ENCODE measurements at regions not wholly inside any gene's neighbourhood (a gene's known extent, or its start where the extent isn't known, plus 50 kb on each side); places are given as distances from the start of the nearest gene placed in this dataset.
A peak's percentile ranks its signal among the peaks of the same experiment; 100 is the strongest.
"Not testable (repeated sequence)": the region's sequence is repeated elsewhere in the genome, so short reads cannot be mapped to it uniquely, and the experiment has no call there.

DNA sequence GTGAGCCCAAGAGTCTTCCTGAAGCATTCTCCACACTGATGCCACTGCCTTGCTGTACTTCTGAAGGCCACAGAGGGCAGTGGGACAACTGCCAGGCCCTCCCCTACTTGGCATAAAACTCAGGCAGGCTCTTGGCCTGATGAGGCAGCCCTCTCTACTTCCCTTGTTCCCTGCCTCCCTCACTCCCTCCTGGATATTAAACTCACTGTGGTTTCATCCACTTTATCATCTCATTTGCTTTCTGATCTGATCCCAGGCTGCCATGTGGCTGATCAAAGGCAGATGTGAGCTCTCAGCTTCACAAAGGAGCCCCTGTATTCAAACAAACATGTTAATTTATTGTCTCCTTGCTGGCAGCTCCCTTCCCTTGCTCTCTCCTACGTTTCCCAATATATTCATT lies 533.5 kb downstream of the IGSF11 start:
- DNase-seq: peak; percentile 83

DNA sequence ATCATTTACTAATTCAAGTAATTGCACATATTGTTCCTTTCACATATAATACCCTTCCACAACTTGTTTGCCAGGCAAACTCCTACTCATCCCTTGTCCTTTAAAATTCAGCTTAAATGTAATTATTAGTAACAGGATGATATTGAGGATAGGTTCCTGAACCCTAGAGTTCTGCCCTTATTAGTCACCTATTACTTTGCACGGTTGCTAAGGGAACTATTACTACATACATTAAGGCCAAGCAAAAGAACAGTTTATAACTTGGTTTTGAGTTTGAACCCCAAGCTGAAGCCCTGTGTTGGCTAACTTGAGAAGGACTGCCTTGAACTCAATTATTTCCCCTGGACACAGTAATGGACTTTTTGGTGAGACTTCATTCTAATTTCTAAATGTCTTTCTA lies 529.7 kb downstream of the IGSF11 start:
- DNase-seq: no peak

DNA sequence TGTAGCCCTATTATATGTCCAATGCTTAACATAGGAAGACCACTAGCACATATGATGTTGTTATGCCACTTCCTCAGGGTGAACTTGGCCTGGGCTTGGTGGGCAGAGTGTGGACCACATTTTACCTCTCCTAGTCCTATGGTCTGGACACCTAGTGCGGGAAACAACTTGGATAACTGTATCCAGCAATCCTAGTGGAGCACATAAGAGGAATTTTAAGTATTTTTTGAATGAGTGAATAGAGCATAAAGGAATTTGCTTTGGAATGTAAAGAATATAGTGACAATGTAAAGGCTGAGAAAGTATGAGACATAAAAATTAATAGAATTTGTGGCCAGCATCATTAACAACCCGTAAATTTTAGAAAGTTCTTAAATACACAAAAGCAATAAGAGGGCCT lies 528.9 kb downstream of the IGSF11 start:
- no peak for DNase-seq

DNA sequence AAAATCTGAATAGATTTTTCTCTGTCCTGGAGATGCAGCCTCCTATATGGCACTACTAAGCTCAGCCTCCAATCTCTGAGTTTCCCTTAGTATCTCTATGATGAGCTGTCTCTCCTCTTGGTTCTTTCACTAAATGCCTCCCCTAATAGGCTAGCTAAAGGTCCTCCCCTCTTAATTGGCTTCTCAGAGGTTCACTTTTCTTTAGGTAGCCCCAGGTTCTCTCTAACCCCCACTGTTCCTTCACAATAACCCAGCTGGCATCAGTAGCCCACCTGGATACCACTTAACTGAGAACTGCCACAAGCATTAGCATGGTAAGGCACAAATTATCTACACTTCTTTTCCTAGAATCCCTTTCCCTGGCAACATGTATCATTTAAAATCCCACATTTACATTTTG lies 523.2 kb downstream of the IGSF11 start:
- no peak for DNase-seq

DNA sequence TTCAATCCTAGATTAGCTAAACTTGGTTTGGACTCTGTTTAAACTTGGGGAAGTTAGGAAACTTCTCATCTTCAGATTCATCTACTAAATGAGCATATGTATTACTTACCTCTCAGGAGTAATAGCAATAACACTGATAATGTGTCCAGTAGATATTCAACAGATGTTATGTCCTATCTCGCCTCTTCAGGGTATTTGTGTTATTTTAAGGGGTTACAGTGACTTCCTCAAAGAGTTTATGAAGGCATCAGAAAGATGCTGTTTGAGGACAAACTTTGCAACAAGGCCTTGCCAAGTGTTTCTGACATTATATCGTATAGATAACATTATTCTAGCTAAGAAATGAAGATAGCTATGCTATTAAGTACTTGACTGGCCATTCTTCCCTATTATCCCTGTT lies 522.3 kb downstream of the IGSF11 start:
- no peak for DNase-seq

DNA sequence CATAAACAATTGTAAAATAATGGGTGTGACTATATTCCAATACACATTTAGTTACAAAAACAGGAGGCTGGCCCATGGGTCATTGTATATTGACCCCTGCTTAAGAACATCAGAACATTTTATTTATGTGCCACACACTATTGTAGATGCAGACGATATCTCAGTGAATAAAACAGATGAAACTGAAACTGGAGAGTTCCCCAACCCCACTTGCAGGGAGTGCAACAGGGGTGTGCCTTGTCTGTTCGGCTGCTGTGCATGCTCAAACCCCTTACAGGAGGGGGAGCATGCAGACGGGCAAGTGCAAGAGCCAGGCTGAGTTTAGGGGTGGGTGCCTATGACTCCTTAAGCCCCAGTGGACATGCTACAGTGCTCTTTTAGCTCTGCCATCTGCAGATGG lies 509.6 kb downstream of the IGSF11 start:
- DNase-seq: no peak

DNA sequence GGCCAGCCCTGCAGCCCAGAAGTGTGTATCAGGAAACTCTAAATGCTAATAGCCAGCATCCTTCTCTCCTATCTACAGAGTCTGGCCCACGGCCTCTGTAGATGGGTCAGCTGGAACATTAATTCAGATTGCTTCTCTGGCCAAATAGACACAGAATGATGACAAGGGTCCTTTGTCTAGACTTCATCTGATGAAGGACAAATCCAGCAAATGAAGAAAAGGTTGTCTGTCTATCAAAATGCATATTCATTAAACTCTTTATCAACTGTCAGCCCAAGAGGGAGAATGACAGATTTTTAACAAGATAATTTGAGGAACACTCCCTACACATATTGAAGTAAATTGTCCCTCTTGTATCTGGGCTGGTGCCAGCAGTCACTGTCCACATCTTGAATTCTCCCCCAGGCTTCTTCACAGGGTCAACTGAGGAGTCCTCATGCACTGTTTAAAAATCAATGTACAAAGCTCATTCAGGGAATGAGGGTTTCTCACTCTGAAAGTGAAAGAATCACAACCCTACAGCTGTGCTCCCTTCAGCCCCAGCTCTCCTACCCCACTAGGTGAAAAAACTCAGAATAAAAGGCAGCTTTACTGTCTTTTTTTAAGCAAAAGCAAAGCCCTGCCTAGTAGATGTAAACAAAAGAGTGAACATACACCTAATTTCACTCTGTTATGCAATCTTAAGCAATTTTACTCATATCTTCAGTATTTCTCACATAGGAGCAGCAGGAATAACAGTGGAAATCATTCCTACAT lies 507.7 kb downstream of the IGSF11 start:
- DNase-seq: no peak

DNA sequence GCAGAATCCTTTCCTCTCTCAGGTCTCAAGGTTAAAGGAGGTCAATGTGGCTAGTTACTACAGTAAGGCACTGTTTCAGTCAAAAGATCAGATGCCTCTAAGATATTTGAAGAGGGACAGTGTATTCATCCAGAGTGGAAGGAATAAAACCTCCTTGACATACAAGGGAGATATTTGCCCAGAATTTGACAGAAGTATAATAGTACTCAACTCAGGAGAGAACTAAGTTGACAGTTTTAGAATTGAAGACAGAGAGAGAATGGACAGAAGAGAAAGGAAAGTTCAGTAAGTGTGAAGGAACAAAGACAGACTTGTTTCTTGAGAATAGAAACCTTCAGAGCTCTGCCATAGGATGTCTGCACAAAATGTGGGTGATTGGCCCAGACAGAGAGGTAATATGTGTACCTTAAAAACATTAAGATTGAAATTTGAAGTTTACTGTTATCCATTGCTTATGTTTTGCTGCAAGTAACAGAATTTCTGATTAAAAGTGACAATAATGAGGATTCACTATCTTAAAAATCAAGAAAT lies 507.1 kb downstream of the IGSF11 start:
- no peak for DNase-seq

DNA sequence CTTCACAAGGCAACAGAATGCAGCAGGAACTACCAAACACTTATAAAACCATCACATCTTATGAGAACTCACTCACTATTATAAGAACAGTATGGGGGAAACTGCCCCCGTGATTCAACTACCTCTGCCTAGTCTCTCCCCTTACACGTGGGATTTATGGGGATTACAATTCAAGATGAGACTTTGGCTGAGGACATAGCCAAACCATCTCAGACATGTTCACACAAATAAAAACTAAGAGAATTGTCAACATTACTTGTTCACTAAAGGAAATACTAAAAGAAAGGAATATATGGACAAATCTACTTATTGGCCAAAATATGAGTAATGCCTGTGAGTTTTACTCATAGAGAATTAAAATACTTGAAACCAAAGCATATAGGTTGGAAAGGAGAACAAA lies 505.1 kb downstream of the IGSF11 start:
- DNase-seq: no peak

DNA sequence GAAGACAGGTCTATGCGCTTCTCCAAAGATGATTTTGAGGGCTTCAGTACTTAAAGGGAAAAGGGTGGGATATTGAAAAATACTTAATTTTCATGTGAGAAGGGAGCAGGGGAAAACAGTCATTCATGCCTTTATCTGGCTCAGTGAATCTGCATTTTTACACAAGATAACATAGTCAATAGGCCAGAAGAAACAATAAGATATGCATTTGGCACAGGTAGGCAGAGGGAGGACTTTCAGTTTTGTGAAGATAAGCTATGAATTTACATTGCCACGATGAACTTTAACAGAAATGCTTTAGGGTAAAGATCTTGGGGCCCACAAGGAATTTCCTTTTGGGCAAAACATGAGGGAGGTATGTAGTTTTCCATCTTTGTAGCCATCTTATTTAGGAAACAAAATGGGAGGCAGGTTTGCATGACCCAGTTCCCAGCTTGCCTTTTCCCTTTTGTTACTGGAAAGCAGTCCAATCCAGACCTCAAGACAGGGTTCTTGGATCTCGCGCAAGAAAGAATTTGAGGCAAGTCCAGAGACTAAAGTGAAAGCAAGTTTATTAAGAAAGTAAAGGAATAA lies 504.2 kb downstream of the IGSF11 start:
- no peak for DNase-seq

DNA sequence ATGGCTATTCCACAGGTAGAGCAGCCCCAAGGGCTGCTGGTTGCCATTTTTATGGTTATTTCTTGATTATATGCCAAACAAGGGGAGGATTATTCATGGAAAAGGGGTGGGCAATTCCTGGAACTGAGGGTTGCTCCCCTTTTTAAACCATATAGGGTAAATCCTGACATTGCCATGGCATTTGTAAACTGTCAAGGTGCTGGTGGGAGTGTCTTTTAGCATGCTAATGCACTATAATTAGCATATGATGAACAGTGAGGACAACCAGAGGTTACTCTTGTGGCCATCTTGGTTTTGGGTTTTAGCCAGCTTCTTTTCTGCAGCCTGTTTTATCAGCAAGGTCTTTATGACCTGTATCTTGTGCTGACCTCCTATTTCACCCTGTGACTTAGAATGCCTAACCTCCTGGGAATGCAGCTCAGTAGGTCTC lies 503.7 kb downstream of the IGSF11 start:
- not testable (repeated sequence) for DNase-seq

DNA sequence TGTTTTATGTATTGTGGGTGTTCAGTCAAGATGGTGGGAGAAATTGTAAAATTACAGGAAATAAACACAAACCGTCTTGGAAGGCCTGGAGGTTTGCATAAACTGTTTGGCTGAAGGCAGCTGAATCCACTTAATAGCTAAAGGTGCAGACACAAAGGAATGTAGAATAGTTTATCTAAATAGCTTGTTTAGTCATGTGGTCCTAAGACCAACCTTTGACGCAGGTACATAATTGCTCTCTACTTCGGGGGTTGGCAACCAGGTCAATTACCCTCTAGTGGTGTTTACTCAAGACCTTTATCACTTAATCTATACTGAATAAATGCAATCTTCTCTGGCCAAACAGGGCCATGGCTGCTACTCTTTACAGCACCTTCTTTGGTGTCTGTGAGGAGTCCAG lies 502.8 kb downstream of the IGSF11 start:
- no peak for DNase-seq

DNA sequence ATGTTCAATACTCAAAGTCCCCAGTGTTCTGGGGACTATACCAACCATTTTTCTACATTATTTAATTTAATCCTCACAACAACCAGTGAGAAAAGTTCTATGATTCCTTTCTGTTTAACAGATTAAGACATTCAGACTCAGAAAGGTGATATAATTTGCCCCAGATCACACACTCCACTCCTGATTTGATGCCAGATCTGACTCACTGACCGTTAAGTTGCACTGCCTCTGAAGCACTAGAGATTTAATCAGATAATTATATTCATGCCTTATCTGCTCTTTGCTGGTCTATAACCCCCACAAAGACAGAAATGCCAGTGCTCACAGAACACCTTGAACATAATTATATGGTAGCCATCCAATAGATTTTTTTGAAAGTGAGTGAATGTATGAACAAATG lies 501.0 kb downstream of the IGSF11 start:
- DNase-seq: no peak

DNA sequence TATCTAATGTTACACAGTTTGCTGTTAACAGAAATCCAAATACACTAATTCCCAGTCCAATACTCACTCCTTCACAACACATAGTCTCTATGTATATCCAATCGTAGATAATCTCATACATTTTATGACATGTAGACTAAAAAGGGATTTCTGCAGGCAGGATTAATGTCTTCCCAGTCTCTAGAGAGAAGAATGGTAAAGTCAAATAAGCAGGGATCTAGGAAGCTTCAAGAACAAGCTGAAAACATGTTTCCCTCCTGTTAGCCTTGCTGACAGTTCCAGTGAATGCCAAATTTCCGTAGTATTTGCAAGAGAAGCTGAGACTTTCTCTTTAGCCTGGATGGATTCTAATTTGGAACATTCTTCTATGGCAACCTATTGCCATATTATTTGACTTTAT lies 500.1 kb downstream of the IGSF11 start:
- no peak for DNase-seq

DNA sequence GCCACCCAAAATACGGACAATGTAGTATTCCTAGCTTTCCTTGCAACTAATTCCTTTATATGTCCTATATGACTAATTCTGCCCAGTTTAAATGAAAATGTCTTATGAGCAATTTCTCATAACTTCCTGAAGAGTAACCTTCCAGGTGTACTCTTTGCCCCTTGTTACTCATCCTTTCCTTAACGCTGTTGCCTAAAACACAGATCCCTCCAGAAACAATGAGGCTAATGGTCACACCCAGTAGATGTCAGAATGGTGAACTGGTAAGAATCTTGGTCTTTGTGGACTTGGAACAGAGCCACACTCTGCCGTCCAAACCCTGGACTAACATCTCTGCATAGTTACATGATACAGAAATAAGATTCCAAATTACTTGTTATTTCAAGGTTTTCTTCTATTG lies 497.9 kb downstream of the IGSF11 start:
- no peak for DNase-seq

DNA sequence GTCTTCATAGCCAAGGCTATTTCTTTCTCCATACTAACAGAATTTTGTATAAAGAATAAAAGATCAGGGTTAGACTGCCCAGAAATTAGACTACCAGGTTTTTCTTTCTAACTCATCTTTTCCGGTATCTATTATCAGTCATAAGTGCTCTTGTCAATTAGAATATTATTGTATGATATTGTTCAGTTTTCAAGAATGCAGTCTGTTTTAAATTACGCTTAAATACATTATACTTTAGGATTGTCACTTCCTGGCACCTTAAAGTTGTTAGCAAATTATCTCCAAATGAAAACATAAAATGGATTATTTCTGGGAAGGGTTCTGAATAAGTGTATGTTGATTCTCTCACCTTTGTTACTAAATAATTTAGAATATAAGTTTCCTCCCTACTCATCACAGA lies 497.2 kb downstream of the IGSF11 start:
- no peak for DNase-seq

DNA sequence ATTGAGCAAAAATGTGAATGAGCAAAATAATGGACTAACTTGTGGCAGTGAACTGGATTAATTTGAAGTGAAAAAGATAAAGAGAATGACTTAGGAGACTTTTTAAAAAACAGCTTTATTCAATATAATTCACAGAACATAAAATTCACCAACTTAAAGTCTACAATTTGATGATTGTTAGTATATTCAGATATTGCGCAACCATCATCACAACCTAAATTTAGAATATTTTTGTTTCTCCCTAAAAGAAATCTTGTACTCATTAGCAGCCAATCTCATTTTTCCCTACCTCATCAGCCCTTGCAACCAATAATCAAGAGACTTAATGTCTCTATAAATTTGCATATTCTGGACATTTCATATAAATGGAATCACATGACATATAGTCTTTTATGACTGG lies 496.5 kb downstream of the IGSF11 start:
- DNase-seq: no peak

DNA sequence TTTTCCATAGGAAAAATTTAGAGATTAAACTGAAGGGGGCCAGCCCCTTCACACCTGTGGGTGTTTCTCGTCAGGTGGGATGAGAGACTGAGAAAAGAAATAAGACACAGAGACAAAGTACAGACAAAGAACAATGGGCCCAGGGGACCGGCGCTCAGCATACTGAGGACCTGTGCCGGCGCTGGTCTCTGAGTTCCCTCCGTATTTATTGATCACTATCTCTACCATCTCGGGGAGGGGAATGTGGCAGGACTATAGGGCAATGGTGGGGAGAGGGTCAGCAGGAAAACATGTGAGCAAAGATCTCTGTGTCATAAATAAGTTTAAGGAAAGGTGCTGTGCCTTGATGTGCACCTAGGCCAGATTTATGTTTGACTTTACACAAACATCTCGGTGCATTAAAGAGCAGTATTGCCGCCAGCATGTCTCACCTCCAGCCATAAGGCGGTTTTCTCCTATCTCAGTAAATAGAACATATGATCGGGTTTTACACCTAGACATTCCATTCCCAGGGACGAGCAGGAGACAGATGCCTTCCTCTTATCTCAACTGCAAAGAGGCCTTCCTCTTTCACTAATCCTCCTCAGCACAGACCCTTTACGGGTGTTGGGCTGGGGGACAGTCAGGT lies 494.7 kb downstream of the IGSF11 start:
- not testable (repeated sequence) for DNase-seq

DNA sequence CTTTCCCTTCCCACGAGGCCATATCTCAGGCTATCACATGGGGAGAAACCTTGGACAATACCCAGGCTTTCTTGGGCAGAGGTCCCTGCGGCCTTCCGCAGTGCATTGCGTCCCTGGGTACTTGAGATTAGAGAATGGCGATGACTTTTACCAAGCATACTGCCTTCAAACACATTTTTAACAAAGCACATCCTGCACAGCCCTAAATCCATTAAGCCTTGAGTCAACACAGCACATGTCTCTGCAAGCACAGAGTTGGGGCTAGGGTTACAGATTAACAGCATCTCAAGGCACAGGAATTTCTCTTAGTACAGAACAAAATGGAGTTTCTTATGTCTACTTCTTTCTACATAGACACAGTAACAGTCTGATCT lies 494.2 kb downstream of the IGSF11 start:
- peak; percentile 21 for DNase-seq

DNA sequence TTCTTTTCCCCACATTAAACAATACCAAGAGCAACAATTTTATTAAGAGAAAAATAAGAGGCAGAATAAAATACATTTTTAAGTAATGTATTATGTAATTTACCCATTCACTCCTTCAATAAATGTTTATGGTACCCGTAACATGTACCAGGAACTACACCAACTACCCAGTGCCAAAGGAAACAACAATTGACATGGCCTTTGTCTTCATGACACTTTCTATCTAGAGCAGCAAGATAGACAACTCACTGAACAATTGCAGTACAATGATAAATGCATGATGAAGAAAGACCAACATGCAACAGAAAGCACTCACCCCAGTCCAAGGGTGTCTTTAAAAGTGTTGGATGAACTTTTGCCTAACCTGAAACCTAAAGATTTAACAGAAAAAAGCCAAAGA lies 493.8 kb downstream of the IGSF11 start:
- DNase-seq: no peak

DNA sequence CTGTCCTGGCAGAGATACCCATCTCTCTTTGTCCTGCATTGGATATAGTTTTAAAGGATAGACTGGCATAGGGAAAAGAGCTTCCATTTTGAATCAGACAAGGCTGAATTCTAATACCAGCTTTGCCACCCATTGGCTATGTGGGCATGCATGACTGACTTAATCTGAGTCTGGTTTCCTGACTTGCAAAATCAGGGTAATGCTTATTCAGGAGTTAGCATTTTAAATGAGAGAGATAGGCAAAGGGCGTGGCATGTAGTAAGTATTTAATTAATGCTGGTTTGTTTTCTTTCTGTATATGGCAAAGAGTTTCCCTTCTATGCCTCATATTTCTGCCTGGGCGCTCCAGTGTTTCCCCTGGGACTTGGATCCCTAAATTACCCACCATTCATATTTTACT lies 492.9 kb downstream of the IGSF11 start:
- no peak for DNase-seq

DNA sequence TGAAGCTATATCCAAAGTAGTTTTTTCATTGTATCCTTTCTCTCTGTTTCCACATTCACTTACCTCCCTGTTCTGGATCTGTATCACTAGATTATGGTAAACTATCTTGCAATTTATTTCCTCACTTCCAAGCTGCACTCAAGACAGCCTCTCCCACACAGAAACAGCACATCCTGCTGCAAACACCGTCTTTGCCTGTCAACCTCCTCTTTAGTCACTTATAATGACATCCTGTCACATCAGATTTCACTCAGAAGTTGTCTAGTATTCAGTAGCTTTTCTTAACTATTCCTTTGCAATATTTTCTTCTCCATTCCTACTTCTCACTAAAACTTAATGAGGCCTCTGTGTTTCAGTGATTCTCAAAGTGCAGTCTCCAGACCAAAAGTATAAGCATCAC lies 490.8 kb downstream of the IGSF11 start:
- DNase-seq: no peak

DNA sequence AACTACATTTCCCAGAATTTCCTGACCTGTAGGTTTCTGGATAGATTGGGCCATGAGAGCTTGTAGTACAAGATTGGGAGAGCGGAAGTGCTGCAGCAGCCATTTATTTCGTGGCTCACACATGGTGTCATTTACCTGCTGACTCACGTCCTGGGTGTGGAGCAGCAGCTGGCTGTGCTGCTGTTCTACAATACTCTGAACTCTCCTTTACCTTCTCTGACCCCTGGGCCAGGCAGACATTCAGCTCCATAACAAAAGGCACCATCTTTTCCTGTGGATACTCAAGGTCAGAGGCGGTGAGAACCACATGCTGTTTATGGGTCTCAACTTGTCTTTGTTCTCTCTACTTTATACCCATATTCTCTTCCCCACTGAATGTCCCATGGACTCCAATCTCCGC lies 490.2 kb downstream of the IGSF11 start:
- peak; percentile 60 for DNase-seq

DNA sequence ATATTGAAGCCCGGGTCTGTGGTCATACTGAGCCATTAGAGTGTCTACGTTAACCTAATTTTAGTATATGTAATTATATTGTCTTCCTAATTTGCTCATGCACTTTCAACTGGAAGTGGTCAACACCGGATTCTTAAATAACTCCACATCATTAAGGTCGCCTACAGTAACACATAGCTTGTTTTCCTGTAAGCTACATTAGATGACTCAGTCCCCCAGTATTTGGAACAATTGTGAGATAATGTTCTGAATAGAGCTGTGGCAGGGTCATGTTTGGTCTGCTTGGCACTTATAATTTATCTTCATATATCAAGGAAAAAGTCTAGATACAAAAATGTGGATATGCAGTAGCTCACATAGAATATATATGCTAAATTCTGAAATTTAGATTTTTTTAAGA lies 486.2 kb downstream of the IGSF11 start:
- DNase-seq: no peak
